GM12875 (cell line): ENCODE measurements at regions not wholly inside any gene's neighbourhood (a gene's known extent, or its start where the extent isn't known, plus 50 kb on each side); places are given as distances from the start of the nearest gene placed in this dataset.

Experiments
- H3K4me3 ChIP-seq: one replicate; pipeline ENCODE4 v1.5.1; 2011; ENCODE audit warnings: low read depth, low read length, control low read depth
- TF ChIP-seq, protein P1 (sequence below): IDR thresholded peaks from 2 replicates; pipeline ENCODE4 v1.5.1; 2011; ENCODE audit warnings: low read depth, mild to moderate bottlenecking, control low read depth, inconsistent platforms, low read length, moderate library complexity, borderline replicate concordance; ENCODE audit not compliant: insufficient read depth

DNA sequence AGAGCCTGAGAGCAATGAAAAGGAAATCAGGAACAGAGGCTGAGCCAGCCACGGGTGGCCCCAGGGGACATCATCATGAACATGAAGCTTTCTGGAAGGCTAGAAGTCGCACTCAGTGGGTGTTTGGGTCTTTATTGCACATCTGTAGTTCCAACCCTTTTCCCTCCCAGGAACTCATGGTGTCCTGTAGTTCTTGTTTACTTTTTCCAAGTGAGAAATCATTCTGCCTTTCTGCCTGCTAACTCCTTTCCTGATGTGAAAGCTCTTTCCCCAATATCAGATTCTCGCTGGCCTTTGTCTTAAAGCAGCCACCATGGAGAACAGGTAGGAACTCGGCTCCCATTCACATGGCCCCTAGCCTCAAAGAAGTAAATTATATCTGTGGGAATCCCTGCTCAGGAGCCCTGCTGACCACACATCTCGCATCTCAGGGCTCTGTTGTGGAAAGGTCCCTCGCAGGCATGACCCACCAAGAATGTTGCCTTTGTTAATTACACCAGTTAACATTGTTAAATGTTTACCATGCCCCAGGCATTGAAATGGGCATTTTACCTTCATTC is 542.7 kb downstream of the TNS3 start:
- TF ChIP-seq, protein P1, sequence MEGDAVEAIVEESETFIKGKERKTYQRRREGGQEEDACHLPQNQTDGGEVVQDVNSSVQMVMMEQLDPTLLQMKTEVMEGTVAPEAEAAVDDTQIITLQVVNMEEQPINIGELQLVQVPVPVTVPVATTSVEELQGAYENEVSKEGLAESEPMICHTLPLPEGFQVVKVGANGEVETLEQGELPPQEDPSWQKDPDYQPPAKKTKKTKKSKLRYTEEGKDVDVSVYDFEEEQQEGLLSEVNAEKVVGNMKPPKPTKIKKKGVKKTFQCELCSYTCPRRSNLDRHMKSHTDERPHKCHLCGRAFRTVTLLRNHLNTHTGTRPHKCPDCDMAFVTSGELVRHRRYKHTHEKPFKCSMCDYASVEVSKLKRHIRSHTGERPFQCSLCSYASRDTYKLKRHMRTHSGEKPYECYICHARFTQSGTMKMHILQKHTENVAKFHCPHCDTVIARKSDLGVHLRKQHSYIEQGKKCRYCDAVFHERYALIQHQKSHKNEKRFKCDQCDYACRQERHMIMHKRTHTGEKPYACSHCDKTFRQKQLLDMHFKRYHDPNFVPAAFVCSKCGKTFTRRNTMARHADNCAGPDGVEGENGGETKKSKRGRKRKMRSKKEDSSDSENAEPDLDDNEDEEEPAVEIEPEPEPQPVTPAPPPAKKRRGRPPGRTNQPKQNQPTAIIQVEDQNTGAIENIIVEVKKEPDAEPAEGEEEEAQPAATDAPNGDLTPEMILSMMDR: no peak
- H3K4me3 ChIP-seq: no peak overlapping the region

GRCh38 chr7:47038621-47039020 is 543.3 kb downstream of the TNS3 start:
- TF ChIP-seq, protein P1: no peak
- no peak overlapping the region for H3K4me3 ChIP-seq

DNA sequence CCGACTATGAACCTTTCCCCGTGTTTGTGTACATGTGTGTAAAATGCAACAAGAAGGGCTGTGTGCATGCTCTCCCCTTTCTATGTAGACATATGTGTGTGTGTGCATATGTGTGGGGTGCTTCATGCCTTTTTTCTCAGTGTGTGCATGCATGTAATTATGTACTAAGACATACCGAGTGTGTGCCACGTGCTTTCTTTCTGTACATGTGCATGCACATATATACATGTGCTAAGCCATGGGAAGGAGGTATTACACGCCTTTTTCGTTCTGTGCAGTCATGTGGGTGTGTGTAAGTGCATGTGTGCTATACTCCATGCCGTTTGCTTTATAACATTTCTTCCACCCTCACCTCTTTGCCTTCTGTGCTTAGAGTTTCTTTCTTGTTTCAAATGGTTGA is 544.3 kb downstream of the TNS3 start:
- H3K4me3 ChIP-seq: no peak overlapping the region

GRCh38 chr7:47036909-47037308 is 545.0 kb downstream of the TNS3 start:
- TF ChIP-seq, protein P1: no peak
- no peak overlapping the region for H3K4me3 ChIP-seq

More for the DNA sequence above, 544.3 kb downstream of the TNS3 start:
- TF ChIP-seq, protein P1: no peak

DNA sequence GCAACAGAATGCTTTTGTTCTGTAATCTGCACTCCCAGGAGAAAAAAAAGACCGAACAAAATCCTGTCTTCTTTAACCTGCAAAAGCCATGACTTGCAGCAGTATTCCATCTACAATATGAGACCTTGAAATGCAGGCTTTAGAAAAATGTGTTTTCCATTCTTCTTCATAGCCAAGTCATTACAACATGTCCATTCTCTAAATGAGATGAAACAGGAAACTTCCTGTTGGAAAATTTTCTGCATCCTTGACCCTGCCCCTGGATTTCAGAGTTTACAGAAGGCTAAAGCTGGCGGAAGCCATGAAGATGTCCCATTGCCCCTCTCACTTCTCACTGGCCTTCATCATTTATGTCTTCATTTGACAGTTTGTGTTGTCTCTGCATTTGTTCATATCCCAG is 546.4 kb downstream of the TNS3 start:
- no peak overlapping the region for H3K4me3 ChIP-seq
- TF ChIP-seq, protein P1: no peak

- TF ChIP-seq, protein P1: no peak
- H3K4me3 ChIP-seq: no peak overlapping the region
Measured at GRCh38 chr7:47034180-47034579, 547.7 kb downstream of the TNS3 start.

DNA sequence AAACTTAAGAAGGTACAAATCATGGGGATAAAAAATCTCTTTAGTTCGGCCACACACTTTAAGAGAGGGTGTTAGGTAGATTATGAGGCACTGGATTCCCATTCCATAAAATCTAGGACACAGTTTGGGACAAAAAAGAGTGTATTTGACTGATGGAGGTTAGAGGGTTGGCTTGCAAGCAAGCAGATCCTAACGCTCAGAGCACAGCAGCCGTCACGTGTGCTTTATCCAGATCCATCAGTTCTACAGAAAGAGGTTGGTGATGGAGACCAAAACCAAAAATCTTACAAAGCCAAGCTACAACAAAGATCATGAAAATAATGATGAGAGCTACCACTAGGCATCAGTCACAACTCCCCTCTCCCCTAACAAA is 549.4 kb downstream of the TNS3 start:
- no peak overlapping the region for H3K4me3 ChIP-seq
- TF ChIP-seq, protein P1: no peak
